Karpas-422 (cell line): ENCODE measurements at regions not wholly inside any gene's neighbourhood (a gene's known extent, or its start where the extent isn't known, plus 50 kb on each side); places are given as distances from the start of the nearest gene placed in this dataset.
"Not testable (repeated sequence)": the region's sequence is repeated elsewhere in the genome, so short reads cannot be mapped to it uniquely, and the experiment has no call there.

ENCODE experiments used
- DNase-seq: peaks from one replicate; pipeline ENCODE4 v3.0.0-alpha.2; 2015
- H2AFZ ChIP-seq: fragments of 200-600 bp; sonication (generic); 2 replicates; pipeline ENCODE4 v1.6.1; 2014; ENCODE audit warnings: antibody characterized with exemption, low read length, mixed read lengths
- H3K27ac ChIP-seq: fragments of 200-600 bp; sonication (generic); 2 replicates; pipeline ENCODE4 v1.5.1; 2014; ENCODE audit warnings: mild to moderate bottlenecking, low read length, moderate library complexity
- H3K27me3 ChIP-seq: fragments of 200-600 bp; sonication (generic); 2 replicates; pipeline ENCODE4 v1.6.1; 2014; ENCODE audit warnings: low read length, mixed read lengths
- H3K36me3 ChIP-seq: fragments of 200-600 bp; sonication (generic); 2 replicates; pipeline ENCODE4 v1.6.1; 2014; ENCODE audit warnings: low read length, mixed read lengths; ENCODE audit not compliant: insufficient read depth
- H3K4me1 ChIP-seq: fragments of 200-600 bp; sonication (generic); 2 replicates; pipeline ENCODE4 v1.6.1; 2014; ENCODE audit warnings: mild to moderate bottlenecking, low read length, mixed read lengths
- H3K4me2 ChIP-seq: fragments of 200-600 bp; sonication (generic); 2 replicates; pipeline ENCODE4 v1.6.1; 2014; ENCODE audit warnings: low read length, low read depth, mild to moderate bottlenecking; ENCODE audit not compliant: poor library complexity, severe bottlenecking
- H3K4me3 ChIP-seq: fragments of 200-600 bp; sonication (generic); 2 replicates; pipeline ENCODE4 v1.5.1; 2014; ENCODE audit warnings: mild to moderate bottlenecking, antibody characterized with exemption, low read length, mixed read lengths
- H3K79me2 ChIP-seq: fragments of 200-600 bp; sonication (generic); 2 replicates; pipeline ENCODE4 v1.6.1; 2014; ENCODE audit warnings: mild to moderate bottlenecking, low read length, mixed read lengths
- H3K9ac ChIP-seq: fragments of 200-600 bp; sonication (generic); 2 replicates; pipeline ENCODE4 v1.6.0; 2014; ENCODE audit warnings: low read length
- H3K9me2 ChIP-seq: fragments of 200-600 bp; sonication (generic), shearing (Covaris generic); replicated peaks from 2 replicates; pipeline ENCODE4 v1.6.0; 2014; ENCODE audit warnings: mild to moderate bottlenecking, low read length, moderate library complexity; ENCODE audit not compliant: insufficient read depth
- H3K9me3 ChIP-seq: fragments of 300-700, 200-600 bp; sonication (generic); 2 replicates; pipeline ENCODE4 v1.6.1; 2014; ENCODE audit warnings: low read length, mixed read lengths
- H4K20me1 ChIP-seq: fragments of 200-600 bp; sonication (generic); 2 replicates; pipeline ENCODE4 v1.6.1; 2014; ENCODE audit warnings: mild to moderate bottlenecking, antibody characterized with exemption, low read length, low read depth; ENCODE audit not compliant: insufficient read depth

GRCh38 chr5:110965773-110966581 lies 105.5 kb upstream of the TSLP start:
- H3K9ac ChIP-seq = no peak overlapping the region
- no peaks in the 10 kb centered on the region for H4K20me1 ChIP-seq
- no peaks in the 10 kb centered on the region for H3K4me1 ChIP-seq
- no peaks in the 10 kb centered on the region for H3K36me3 ChIP-seq
- no peaks in the 10 kb centered on the region for H3K9me3 ChIP-seq
- DNase-seq = no peak
- no peak overlapping the region for H3K27ac ChIP-seq
- no peaks in the 10 kb centered on the region for H3K27me3 ChIP-seq
- no peak overlapping the region for H3K4me2 ChIP-seq
- no peaks in the 10 kb centered on the region for H3K9me2 ChIP-seq
- H2AFZ ChIP-seq = no peak overlapping the region
- no peaks in the 10 kb centered on the region for H3K79me2 ChIP-seq
- no peak overlapping the region for H3K4me3 ChIP-seq

- no peaks in the 10 kb centered on the region for H3K4me1 ChIP-seq
- no peaks in the 10 kb centered on the region for H3K36me3 ChIP-seq
- no peaks in the 10 kb centered on the region for H4K20me1 ChIP-seq
- H3K27ac ChIP-seq = no peak overlapping the region
- no peaks in the 10 kb centered on the region for H3K27me3 ChIP-seq
- H3K9me3 ChIP-seq = no peaks in the 10 kb centered on the region
- no peaks in the 10 kb centered on the region; the same call in 1 of the 2 replicates for H3K9me2 ChIP-seq
- H3K79me2 ChIP-seq = no peaks in the 10 kb centered on the region
- DNase-seq = no peak
- no peak overlapping the region for H3K4me2 ChIP-seq
- H2AFZ ChIP-seq = no peak overlapping the region
- H3K9ac ChIP-seq = no peak overlapping the region
- no peak overlapping the region for H3K4me3 ChIP-seq
Observed at GRCh38 chr5:110968246-110969005, 103.1 kb upstream of the TSLP start.

GRCh38 chr5:110969502-110969901 lies 102.0 kb upstream of the TSLP start:
- Histone ChIP-seq H3K9me3 (no peaks in the 10 kb centered on the region), H3K9ac (no peak overlapping the region), H3K4me3 (no peak overlapping the region), H3K9me2 (no peaks in the 10 kb centered on the region; the same call in none of the 2 replicates), H3K27ac (no peak overlapping the region), H2AFZ (no peak overlapping the region), H3K4me2 (no peak overlapping the region), H3K4me1 (no peaks in the 10 kb centered on the region), H3K79me2 (no peaks in the 10 kb centered on the region), H3K27me3 (no peaks in the 10 kb centered on the region), H3K36me3 (no peaks in the 10 kb centered on the region), H4K20me1 (no peaks in the 10 kb centered on the region)
- no peak for DNase-seq

GRCh38 chr5:110973510-110973909 lies 98.0 kb upstream of the TSLP start:
- Histone ChIP-seq H2AFZ (no peak overlapping the region), H3K4me2 (no peak overlapping the region), H3K79me2 (no peaks in the 10 kb centered on the region), H3K4me1 (no peaks in the 10 kb centered on the region), H3K27ac (no peak overlapping the region), H3K27me3 (no peaks in the 10 kb centered on the region), H4K20me1 (no peaks in the 10 kb centered on the region), H3K4me3 (no peak overlapping the region), H3K9me3 (no peaks in the 10 kb centered on the region), H3K9me2 (no peaks in the 10 kb centered on the region; the same call in none of the 2 replicates), H3K9ac (no peak overlapping the region), H3K36me3 (no peaks in the 10 kb centered on the region)
- no peak for DNase-seq

- Histone ChIP-seq H3K4me3 (no peak overlapping the region), H3K9me2 (no peaks in the 10 kb centered on the region; the same call in 1 of the 2 replicates), H3K4me2 (no peak overlapping the region), H3K36me3 (no peaks in the 10 kb centered on the region), H3K4me1 (no peaks in the 10 kb centered on the region), H3K79me2 (no peaks in the 10 kb centered on the region), H3K9me3 (no peaks in the 10 kb centered on the region), H4K20me1 (no peaks in the 10 kb centered on the region), H2AFZ (no peak overlapping the region), H3K9ac (no peak overlapping the region), H3K27ac (no peak overlapping the region), H3K27me3 (no peaks in the 10 kb centered on the region)
- no peak for DNase-seq
Observed at GRCh38 chr5:110977915-110978314, 93.6 kb upstream of the TSLP start.

- not testable (repeated sequence) for H2AFZ ChIP-seq, H3K4me1 ChIP-seq
Observed at GRCh38 chr5:110985882-110986281, 85.6 kb upstream of the TSLP start.

GRCh38 chr5:110987573-110987972 lies 83.9 kb upstream of the TSLP start:
- not testable (repeated sequence) for H3K4me1 ChIP-seq, DNase-seq, H3K4me3 ChIP-seq, H3K27ac ChIP-seq, H3K36me3 ChIP-seq, H4K20me1 ChIP-seq, H3K4me2 ChIP-seq, H3K9me2 ChIP-seq, H2AFZ ChIP-seq, H3K27me3 ChIP-seq, H3K9ac ChIP-seq, H3K9me3 ChIP-seq, H3K79me2 ChIP-seq

More at GRCh38 chr5:110985882-110986281, 85.6 kb upstream of the TSLP start:
- not testable (repeated sequence) for DNase-seq, H3K4me3 ChIP-seq, H3K36me3 ChIP-seq, H3K9me2 ChIP-seq, H4K20me1 ChIP-seq, H3K4me2 ChIP-seq, H3K27ac ChIP-seq, H3K79me2 ChIP-seq, H3K9ac ChIP-seq, H3K27me3 ChIP-seq, H3K9me3 ChIP-seq

- H3K9me3 ChIP-seq = no peaks in the 10 kb centered on the region
Observed at GRCh38 chr5:110996742-110997141, 74.8 kb upstream of the TSLP start.

More at GRCh38 chr5:110996742-110997141, 74.8 kb upstream of the TSLP start:
- H3K27ac ChIP-seq = no peak overlapping the region
- no peaks in the 10 kb centered on the region for H3K36me3 ChIP-seq
- no peaks in the 10 kb centered on the region for H3K79me2 ChIP-seq
- H2AFZ ChIP-seq = no peak overlapping the region
- no peaks in the 10 kb centered on the region for H3K27me3 ChIP-seq
- no peak overlapping the region for H3K4me3 ChIP-seq
- no peak overlapping the region for H3K9ac ChIP-seq
- no peak for DNase-seq
- H4K20me1 ChIP-seq = no peaks in the 10 kb centered on the region
- H3K4me2 ChIP-seq = no peak overlapping the region
- no peaks in the 10 kb centered on the region; the same call in 1 of the 2 replicates for H3K9me2 ChIP-seq
- no peaks in the 10 kb centered on the region for H3K4me1 ChIP-seq
